Amniotic epithelial cell (primary cell): ENCODE measurements at regions not wholly inside any gene's neighbourhood (a gene's known extent, or its start where the extent isn't known, plus 50 kb on each side); places are given as distances from the start of the nearest gene placed in this dataset.

Source experiments
- DNase-seq: peaks from one replicate; pipeline ENCODE4 v3.0.0-alpha.2; 2010; ENCODE audit warnings: low read depth

GRCh38 chr5:92923885-92924284 lies 657.1 kb downstream of the NR2F1-AS1 start:
- no peak for DNase-seq

DNA sequence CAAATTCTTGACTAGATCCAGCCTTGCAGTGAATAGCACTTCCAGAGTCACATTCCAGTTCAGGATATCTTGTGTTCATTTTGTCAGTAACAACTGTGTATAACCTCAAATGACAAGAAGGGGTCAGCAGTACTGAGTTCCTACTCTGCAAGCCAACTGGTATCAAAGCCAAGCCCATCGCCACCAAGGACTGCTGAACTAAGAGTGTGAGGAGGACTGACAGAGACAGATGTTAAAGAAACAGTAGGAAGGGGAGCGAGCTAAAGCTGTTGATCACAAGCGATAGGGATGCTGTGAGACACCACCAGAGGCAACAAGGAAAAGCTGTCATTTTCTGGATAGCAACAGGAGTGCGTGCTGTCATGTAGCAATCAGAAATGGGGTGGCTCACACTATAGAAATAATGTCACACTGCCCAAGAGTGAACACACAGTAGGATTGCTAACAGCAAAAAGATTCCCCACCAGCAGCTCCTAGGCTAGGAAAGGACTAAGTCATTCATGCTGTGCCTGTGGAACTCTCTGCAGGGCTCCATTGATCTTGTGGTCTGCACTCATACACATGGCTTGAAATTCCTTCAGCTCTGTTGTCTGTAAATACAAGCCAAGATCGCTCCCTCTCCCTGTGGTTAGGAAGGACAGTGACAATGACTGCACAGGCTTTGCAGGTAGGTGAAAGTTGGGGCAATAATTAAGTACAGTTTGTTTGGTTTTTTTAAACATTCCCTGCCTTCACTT lies 658.6 kb downstream of the NR2F1-AS1 start:
- DNase-seq = no peak

DNA sequence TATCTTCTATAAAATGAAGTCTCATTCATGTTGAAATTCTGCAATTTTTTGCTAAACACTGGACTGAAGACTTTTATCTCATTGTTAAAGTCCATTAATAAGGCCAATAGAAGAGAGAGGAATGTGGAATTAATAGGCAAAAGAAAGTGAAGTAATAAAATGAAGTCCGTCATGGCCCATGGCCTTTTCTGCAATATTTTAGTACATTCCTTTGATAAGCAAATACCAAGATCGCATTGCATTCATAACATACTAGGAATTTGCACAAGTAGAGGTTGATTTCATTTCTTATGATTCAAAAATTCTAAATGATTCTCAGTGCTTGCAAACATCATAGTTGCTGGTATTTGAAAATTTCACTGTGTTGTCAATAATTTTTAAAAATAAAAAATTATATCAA lies 664.0 kb downstream of the NR2F1-AS1 start:
- DNase-seq = peak; percentile 88

DNA sequence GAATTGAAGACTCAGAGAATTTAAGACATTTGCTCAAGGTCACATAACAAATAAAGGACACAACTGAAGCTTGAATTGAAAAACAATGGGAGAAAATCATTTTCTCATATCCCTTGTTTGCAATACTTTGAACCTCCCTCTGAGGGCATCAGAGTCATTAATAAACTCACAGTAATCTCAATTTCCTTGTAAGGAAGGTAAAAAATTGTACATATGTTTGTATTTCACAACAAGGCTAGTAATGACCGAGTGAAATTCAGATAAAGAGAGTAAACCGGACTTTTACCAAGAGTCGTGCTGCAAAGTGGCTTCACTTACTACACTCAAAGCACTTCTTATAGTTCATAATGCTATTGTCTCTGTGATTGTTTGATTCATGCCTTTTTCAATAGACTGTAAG lies 665.0 kb downstream of the NR2F1-AS1 start:
- peak; percentile 82 for DNase-seq

- DNase-seq = no peak
Observed at GRCh38 chr5:92912283-92912682, 668.7 kb downstream of the NR2F1-AS1 start.

DNA sequence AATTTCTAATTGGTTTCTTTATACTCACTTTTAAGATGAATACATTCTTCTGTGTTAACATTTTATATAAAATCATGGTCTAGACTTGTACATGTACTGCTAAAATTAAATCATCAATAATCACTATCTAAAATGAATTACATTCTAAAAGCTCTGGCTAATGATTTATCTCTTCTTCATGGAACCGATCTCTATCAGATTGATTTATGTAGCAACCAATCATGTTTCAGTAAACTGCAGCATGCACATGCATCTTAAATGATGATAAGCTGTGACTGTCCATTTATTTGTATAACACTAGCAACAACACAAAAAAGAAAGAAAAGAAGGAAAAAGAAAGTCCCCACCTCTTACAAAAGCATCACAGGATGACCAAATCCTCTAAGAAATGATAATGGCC lies 669.2 kb downstream of the NR2F1-AS1 start:
- no peak for DNase-seq

- no peak for DNase-seq
Observed at GRCh38 chr5:92911293-92911692, 669.7 kb downstream of the NR2F1-AS1 start.

GRCh38 chr5:92909602-92909962 lies 671.4 kb downstream of the NR2F1-AS1 start:
- DNase-seq = no peak

GRCh38 chr5:92908952-92909601 lies 671.9 kb downstream of the NR2F1-AS1 start:
- no peak for DNase-seq

DNA sequence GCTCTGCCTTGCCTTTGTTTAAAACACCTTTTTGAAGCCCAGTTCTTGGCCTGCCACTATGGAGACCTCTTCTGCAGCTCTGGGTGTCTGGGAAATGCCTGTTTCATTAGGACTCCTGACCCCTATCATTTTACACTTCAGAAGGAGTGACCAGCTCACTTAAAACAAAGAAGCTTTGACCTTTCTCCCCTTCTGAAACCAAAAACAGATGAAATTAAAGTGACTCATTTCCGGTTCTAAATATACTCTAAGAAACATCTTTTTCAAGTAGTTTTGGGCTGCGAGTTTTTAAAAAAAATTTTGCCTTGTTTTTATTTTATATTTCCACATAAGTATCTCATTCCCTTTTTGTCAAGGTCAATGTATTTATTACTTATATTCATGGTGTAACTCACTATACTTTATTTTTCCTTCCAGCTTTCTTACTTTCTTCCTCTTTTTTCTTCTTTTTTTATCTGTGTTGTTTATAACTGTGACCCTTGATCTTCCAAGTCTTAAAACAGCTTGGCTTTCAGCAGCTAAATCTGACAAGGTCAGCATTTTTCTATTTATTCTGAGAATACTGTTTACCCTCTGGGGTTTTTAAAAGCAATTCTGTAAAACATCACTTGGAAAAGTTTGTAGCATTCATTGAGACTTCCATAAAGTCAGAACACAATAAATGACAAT lies 672.9 kb downstream of the NR2F1-AS1 start:
- DNase-seq = peak; percentile 38

DNA sequence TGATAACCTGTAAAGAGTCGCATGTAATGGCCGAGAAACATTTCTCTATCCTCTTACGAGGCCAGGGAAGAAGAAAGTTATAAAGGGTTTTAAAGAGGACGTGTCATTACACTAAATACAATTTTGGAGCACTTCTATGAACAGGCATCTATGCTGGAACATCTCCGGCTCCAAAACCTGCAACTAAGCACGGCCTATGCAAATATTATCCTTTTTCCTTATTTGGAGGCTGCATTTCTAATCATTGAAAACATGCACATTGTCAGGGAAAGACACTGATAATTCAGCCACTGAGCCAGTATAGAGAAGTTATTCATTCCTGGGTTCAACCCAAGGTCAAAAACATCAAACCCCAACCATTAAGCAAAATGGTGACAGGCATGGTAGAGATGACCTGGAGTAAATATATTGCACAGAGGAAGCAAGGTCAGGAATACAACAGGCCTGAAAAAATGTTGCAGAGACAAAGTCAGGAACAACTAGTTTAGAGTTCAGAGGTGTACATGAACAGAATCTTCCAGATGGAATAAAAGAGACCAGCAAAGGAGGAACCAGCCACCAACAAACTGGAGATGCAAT lies 674.1 kb downstream of the NR2F1-AS1 start:
- DNase-seq = no peak

DNA sequence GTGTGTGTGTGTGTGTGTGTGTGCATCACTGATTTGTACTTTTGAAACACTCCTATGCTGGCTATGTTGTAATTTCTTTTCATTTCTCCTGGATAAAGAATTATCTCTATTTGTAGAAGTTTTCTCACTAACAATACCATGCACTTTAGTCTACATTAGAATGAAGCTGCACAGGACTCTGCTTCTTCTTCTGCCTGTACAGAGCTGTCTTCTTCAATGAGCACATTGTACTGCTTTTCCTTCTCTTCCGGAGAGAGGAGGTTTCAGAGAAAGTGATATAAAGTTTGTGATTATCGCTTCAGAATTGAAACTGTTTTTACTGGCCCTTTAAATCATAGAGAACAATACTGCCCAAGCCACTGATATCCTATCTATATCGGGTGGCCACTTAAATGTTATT lies 677.0 kb downstream of the NR2F1-AS1 start:
- no peak for DNase-seq

- peak; percentile 10 for DNase-seq
Observed at GRCh38 chr5:92899611-92900010, 681.4 kb downstream of the NR2F1-AS1 start.

DNA sequence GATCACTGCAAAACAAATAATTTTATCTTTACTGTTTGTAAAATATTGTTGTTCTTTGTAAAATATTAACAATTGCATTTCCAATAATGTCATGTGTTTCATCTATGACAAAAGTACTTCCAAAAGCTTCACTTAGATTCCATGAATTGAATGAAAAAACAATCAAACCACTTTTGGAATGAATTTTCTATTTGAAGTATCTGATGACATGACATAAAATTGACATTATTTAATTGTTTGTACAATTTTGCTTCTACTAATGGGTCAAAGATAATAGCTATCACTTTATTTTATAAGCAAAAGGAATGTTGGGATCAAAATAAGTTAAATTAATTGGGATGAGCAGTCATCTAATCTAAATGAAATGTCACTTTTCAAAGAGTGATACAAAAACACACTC lies 684.3 kb downstream of the NR2F1-AS1 start:
- DNase-seq = no peak

DNA sequence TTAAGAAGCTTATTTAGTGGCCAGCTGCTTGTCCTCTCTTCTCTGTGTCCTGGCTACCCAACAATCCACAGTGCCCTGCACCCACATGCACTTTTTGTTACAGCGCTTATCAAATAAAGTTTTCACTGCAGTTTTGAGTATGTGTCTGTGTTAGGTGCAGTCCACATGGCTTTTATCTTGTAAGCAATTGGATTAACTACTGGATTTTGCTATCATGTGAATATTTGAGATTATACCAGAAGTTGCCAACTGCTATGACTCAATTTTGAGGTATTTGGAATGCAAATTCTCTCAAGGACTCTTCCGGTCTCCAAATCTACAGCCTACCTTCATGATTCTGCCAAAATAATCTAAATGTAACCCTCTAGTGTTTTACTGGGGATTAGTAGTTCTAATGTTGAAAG lies 690.2 kb downstream of the NR2F1-AS1 start:
- peak; percentile 60 for DNase-seq

GRCh38 chr5:92889140-92889539 lies 691.9 kb downstream of the NR2F1-AS1 start:
- DNase-seq = no peak

DNA sequence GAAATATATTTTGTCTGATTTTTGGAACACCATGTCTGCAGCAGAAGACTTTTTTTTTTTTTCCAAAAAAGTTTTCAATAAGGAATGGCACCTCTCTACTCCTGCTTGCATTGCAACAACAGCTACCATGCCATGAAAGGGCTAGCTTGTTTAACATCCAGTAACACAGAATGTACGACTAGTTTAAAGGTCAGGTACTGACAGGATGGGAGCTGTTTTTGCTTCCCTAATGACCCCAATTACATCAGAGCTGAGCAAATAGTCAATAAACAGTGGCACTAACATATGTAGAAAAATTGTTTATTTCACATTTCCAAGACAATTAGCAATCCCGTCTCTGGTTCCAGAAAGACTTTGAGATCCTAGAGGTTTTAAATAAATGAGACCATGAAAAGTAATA lies 693.8 kb downstream of the NR2F1-AS1 start:
- DNase-seq = no peak

- no peak for DNase-seq
Observed at GRCh38 chr5:92886751-92887150, 694.3 kb downstream of the NR2F1-AS1 start.

- no peak for DNase-seq
Observed at GRCh38 chr5:92885950-92886349, 695.1 kb downstream of the NR2F1-AS1 start.

GRCh38 chr5:92884469-92884868 lies 696.5 kb downstream of the NR2F1-AS1 start:
- DNase-seq = peak; percentile 31

GRCh38 chr5:92879806-92880543 lies 701.0 kb downstream of the NR2F1-AS1 start:
- DNase-seq = no peak

DNA sequence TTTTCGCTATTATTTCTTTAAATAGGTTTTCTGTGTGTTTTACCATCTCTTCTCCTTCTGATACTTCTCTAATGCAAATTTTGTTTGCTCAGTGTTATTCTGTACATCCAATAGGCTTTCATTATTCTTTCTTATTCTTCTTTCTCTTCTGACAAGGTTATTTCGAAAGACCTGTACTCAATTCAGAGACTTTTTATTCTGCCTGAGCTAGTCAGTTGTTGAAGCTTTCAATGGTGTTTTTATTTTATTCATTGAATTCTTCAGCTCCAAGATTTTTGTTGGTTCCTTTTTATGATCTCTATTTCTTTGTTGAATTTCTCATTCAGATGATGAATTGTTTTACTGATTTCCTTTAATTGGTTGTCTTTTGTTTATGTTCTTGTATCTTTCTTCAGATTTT lies 706.2 kb downstream of the NR2F1-AS1 start:
- peak; percentile 8 for DNase-seq
